ENCODE measurements at regions not wholly inside any gene's neighbourhood (a gene's known extent, or its start where the extent isn't known, plus 50 kb on each side); places are given as distances from the start of the nearest gene placed in this dataset.

GRCh38 chr6:119974430-119975159 lies 625.0 kb upstream of the MAN1A1 start:
- Histone ChIP-seq H3K27me3 (no peaks in the 10 kb centered on the region), H3K27ac (no peak overlapping the region), H3K36me3 (no peaks in the 10 kb centered on the region), H3K9me3 (no peaks in the 10 kb centered on the region), H3K4me1 (no peaks in the 10 kb centered on the region), H3K4me3 (no peak overlapping the region)
- intact Hi-C loops (cut with DNase I; ENCODE audit: low total_unique reads) = no loop called here
- no peak for DNase-seq
- TF ChIP-seq, protein P1, sequence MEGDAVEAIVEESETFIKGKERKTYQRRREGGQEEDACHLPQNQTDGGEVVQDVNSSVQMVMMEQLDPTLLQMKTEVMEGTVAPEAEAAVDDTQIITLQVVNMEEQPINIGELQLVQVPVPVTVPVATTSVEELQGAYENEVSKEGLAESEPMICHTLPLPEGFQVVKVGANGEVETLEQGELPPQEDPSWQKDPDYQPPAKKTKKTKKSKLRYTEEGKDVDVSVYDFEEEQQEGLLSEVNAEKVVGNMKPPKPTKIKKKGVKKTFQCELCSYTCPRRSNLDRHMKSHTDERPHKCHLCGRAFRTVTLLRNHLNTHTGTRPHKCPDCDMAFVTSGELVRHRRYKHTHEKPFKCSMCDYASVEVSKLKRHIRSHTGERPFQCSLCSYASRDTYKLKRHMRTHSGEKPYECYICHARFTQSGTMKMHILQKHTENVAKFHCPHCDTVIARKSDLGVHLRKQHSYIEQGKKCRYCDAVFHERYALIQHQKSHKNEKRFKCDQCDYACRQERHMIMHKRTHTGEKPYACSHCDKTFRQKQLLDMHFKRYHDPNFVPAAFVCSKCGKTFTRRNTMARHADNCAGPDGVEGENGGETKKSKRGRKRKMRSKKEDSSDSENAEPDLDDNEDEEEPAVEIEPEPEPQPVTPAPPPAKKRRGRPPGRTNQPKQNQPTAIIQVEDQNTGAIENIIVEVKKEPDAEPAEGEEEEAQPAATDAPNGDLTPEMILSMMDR (IDR thresholded peaks at IDR 0.05) = no peak

DNA sequence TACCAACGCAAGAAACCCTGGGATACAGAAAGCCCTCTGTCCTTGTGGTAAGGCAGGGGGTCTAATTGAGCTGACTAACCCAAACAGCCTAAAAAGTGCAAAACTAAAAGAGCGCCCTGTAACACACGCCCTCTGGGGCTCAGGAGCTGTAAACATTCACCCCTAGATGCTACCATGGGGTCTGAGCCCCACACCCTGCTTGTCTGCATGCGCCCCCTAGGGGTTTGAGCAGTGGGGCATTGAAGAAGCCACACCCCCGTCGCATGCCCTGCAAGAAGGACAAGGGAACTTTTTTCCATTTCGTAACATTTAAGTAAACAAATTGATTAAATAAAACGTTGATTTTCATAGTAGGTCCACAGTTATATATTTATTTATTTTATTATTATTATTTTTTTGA lies 616.9 kb upstream of the MAN1A1 start:
- Histone ChIP-seq H3K4me3 (no peak overlapping the region), H3K27ac (no peak overlapping the region), H3K9me3 (no peaks in the 10 kb centered on the region), H3K4me1 (no peaks in the 10 kb centered on the region), H3K36me3 (no peaks in the 10 kb centered on the region), H3K27me3 (no peaks in the 10 kb centered on the region)
- TF ChIP-seq, protein P1 (IDR thresholded peaks at IDR 0.05) = no peak
- no peak for DNase-seq
- intact Hi-C loops (cut with DNase I; ENCODE audit: low total_unique reads) = no loop called here

GRCh38 chr6:119965900-119966299 lies 616.3 kb upstream of the MAN1A1 start:
- no peaks in the 10 kb centered on the region for H3K4me1 ChIP-seq
- TF ChIP-seq, protein P1 (IDR thresholded peaks at IDR 0.05) = no peak
- no peak for DNase-seq

GRCh38 chr6:119965008-119965407 lies 615.4 kb upstream of the MAN1A1 start:
- Histone ChIP-seq H3K27ac (no peak overlapping the region), H3K36me3 (no peaks in the 10 kb centered on the region), H3K27me3 (no peaks in the 10 kb centered on the region), H3K4me1 (no peaks in the 10 kb centered on the region), H3K9me3 (no peaks in the 10 kb centered on the region), H3K4me3 (no peak overlapping the region)
- TF ChIP-seq, protein P1 (IDR thresholded peaks at IDR 0.05) = no peak
- DNase-seq = no peak
- intact Hi-C loops (cut with DNase I; ENCODE audit: low total_unique reads) = no loop called here

More at GRCh38 chr6:119965900-119966299, 616.3 kb upstream of the MAN1A1 start:
- intact Hi-C loops (cut with DNase I; ENCODE audit: low total_unique reads) = no loop called here
- no peaks in the 10 kb centered on the region for H3K9me3 ChIP-seq
- no peak overlapping the region for H3K4me3 ChIP-seq
- H3K27me3 ChIP-seq = no peaks in the 10 kb centered on the region
- no peaks in the 10 kb centered on the region for H3K36me3 ChIP-seq
- H3K27ac ChIP-seq = no peak overlapping the region

GRCh38 chr6:119962505-119962904 lies 612.9 kb upstream of the MAN1A1 start:
- no peak for DNase-seq
- H3K4me1 ChIP-seq = no peaks in the 10 kb centered on the region
- intact Hi-C loops (cut with DNase I; ENCODE audit: low total_unique reads) = no loop called here
- H3K9me3 ChIP-seq = no peaks in the 10 kb centered on the region
- H3K4me3 ChIP-seq = no peak overlapping the region
- H3K27ac ChIP-seq = no peak overlapping the region
- TF ChIP-seq, protein P1 (IDR thresholded peaks at IDR 0.05) = no peak
- H3K36me3 ChIP-seq = no peaks in the 10 kb centered on the region
- no peaks in the 10 kb centered on the region for H3K27me3 ChIP-seq

Data from tibial artery (tissue), 4 donors.